Liver (tissue), 3 donors: ENCODE measurements at regions not wholly inside any gene's neighbourhood (a gene's known extent, or its start where the extent isn't known, plus 50 kb on each side); places are given as distances from the start of the nearest gene placed in this dataset.

Source experiments
- CTCF ChIP-seq: fragments of 150-350 bp; IDR thresholded peaks from 2 replicates; pipeline ENCODE4 v1.5.1; 2017; ENCODE audit warnings: improper control_type of control experiment, low read depth, low read length; ENCODE audit not compliant: missing input control
- GABPA ChIP-seq, 2 donors: IDR thresholded peaks in 1 of 2; conservative IDR thresholded peaks in 1 of 2; 2 replicates each; pipeline ENCODE4 v1.6.1; 2016; ENCODE audit warnings: antibody characterized with exemption in 2 of 2, mild to moderate bottlenecking in 1 of 2, moderate library complexity in 1 of 2
- MAX ChIP-seq: IDR thresholded peaks from 2 replicates; pipeline ENCODE4 v1.6.1; 2016; ENCODE audit warnings: antibody characterized with exemption
- NR2F2 ChIP-seq: IDR thresholded peaks from 2 replicates; pipeline ENCODE4 v1.6.1; 2016; ENCODE audit warnings: antibody characterized with exemption
- REST ChIP-seq: IDR thresholded peaks from 2 replicates; pipeline ENCODE4 v1.6.1; 2016; ENCODE audit warnings: antibody characterized with exemption, mild to moderate bottlenecking
- TAF1 ChIP-seq: conservative IDR thresholded peaks from 2 replicates; pipeline ENCODE4 v1.6.1; 2016; ENCODE audit warnings: antibody characterized with exemption, mild to moderate bottlenecking
- donor health status: healthy.
- donor health status: healthy.

GRCh38 chr3:88657459-88657858, 450.0 kb upstream of the EPHA3 start:
- TF ChIP-seq CTCF, result no peak
- no peak for TF ChIP-seq REST
- no peak for TF ChIP-seq GABPA (IDR thresholded peaks at IDR 0.05 in 1 of 2, conservative IDR thresholded peaks at IDR 0.05 in 1 of 2)
- no peak for TF ChIP-seq TAF1
- no peak for TF ChIP-seq NR2F2
- TF ChIP-seq MAX, result no peak
